NCI-H510A treated with DMSO at 0.1 percent for 48 hours (cell line): ENCODE measurements at regions not wholly inside any gene's neighbourhood (a gene's known extent, or its start where the extent isn't known, plus 50 kb on each side); places are given as distances from the start of the nearest gene placed in this dataset.
"Not testable (repeated sequence)": the region's sequence is repeated elsewhere in the genome, so short reads cannot be mapped to it uniquely, and the experiment has no call there.

Experiments
- DNase-seq: peaks from one replicate; lab custom pipeline; 2025; lab: John Stamatoyannopoulos, UW

- DNase-seq: no peak
Observed at GRCh38 chr10:121690152-121690848, 92.1 kb upstream of the FGFR2 start.

DNA sequence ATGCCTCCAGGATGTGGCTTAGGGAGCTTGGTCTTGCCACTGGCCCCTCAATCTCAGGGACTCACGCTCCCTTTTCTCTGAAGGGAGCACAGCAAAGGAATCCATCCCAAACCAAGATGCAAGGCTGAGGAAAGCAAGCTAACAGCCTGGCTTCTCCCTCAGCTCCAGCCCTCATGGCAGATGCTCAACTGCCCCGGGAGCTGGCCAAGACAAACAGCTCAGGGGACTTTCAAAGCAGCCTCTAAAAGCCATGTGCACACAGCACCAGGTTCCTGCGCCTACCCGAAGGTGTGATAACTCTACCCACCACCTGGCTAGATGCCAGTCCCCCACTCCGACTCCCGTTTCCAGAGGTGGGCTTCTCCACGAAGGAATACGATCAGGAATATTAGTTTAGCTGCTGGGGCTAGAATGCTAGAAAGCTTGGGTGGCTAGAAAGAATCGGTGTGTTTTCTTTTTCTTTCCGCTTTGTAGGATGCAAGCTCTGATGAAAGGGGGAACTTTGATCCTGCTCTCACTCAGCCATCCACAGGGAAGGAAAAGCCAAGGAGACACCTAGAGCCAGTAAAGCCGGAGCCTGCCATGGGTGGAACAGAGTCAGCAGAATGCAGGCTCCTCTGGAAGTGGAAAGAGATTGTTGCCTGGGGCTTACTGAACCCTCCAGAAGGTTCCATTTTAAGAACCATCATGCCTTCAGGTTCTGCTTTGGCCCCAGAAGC is 89.0 kb upstream of the FGFR2 start:
- no peak for DNase-seq

DNA sequence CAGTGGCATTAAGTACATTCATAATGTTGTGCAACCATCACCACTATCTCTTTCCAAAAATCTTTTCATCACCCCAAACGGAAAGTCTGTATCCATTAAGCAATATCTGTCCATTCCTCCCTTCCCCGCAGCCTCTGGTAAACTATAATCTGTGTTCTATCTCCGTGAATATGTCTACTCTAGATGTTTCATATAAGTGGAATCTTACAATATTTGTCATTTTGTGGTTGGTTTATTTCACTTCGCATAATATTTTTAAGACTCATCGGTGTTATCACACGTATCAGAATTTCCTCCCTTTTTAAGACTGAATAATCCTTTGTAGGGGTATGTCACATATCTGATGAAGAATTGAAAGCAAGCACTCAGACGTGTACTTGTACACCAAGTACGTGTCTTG is 86.0 kb upstream of the FGFR2 start:
- DNase-seq: no peak

DNA sequence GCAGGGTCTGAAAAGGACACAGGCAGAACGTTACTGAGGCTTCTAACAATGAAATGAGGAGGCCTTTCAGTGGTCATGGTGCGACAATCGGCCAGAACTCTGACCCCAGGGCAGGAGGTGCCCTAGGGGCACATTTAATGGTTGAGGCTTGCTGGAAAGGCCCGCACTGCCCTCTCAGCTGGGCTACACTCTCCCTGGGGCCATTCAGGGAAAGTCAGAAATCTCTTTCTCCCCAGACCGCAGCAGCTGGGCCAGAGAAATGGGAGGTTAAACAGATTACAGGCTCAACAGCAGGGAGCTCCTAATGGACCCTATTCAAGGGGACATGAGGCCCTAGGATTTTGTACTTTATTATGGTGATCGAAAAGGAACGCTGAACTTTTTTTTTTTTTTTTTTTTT is 85.6 kb upstream of the FGFR2 start:
- no peak for DNase-seq

- DNase-seq: no peak
Observed at GRCh38 chr10:121683366-121683765, 85.1 kb upstream of the FGFR2 start.

DNA sequence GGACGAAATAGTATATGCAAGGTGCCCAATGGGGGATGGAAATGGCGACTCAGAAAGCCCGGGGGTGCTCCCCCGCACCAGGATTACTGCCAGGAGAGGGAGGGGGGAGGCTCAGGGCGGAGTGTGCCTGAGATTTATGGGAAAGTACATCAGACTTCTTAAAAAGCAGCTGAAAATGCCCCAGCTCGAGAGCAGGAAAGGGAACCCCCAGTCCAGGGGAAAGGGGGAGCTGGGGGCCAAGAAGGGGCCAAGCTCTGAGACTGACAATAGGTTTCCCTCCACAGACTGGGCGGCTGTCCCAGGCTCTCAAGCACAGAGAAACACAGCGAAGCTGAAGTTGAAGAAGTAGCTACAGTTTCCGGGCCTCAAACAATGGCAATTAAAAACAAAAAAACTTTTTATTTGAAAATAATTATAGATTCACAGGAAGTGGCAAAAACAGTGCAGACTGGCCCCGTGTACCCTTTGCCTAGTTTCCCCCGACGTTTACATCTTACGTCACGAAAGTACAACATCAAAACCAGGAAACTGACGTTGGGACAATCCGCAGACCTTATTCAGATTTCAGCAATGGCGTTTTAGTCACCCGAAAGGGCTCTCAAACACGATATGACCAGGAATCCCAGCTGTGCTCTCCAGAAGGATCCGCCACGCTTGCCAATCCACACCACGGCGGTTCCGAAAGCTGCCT is 83.9 kb upstream of the FGFR2 start:
- no peak for DNase-seq

GRCh38 chr10:121680879-121681655 is 82.8 kb upstream of the FGFR2 start:
- DNase-seq: no peak

GRCh38 chr10:121679916-121680315 is 81.7 kb upstream of the FGFR2 start:
- DNase-seq: no peak

GRCh38 chr10:121678631-121679174 is 80.5 kb upstream of the FGFR2 start:
- no peak for DNase-seq

DNA sequence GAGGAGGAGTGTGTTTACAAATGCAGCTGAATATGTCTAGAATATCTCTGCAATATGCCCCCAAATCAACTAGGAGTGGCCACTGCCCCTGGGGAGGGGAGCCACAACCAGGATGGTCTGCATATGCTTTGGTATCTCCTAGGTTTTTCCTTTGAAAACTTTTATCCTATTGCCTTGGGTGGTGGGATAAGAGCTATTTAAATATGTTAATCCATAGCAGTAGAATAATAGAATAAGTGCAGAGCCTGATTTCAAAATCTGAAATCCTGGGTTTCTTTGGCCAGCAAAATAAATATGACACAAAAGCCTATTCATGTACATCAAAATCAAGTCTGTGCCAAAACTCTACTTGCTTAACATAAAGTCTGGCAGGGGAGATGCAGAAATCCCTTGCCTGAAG is 79.6 kb upstream of the FGFR2 start:
- no peak for DNase-seq

DNA sequence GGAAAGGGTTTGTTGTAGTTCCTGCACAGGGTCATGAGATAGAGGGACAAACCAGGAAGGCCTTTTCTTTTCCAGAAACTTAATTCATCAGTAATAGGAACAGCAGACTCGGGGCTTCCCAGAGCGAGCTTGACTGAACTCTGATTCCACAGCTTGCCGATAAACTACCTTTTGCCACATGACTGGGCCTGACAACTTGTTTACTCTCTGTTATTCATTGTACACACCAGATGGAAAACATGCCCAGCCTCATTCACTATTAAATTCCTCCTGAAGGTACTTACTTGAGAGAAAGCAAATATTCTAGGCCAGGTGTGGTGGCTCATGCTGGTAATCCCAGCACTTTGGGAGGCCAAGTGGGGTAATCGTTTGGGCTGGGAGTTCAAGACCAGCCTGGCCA is 77.1 kb upstream of the FGFR2 start:
- DNase-seq: peak; percentile 12

DNA sequence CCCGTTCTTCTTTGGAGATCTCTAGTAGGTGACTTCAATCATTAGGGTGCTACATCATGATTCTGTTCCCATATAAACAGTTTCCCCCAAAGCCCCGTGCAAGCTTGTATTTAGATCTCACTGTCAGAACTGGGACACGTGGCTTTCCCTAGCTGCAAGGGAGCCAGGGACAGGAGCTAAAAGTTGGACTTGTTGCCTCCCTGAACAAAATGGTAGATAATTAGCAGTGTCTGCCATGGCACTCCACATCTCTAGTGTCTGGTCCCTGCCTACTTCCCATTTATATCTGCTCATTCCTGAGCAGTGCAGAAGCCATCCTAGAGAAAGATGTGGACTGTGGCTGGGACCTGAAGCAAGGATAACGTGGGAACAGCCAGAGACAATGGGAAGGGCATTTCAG is 76.6 kb upstream of the FGFR2 start:
- DNase-seq: no peak

DNA sequence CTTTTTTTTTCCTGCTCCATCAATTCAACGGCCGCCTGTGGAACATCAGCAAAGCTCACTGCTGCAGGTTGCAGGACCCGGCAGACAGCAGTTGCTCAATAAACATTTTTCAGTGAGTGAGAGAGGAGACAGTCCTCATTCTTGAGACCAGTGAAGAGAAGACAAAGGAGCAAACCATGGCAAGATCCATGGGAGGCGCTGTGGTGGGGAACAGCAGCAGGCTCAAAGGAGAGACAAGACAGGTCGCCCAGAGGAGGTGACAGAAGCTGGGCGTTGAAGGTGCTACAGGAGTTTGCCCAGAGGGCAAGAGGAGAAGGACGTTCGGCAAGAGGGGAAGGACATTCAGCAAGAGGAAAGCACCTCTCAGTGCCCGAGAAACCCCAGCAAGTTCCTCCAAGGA is 74.5 kb upstream of the FGFR2 start:
- DNase-seq: no peak

DNA sequence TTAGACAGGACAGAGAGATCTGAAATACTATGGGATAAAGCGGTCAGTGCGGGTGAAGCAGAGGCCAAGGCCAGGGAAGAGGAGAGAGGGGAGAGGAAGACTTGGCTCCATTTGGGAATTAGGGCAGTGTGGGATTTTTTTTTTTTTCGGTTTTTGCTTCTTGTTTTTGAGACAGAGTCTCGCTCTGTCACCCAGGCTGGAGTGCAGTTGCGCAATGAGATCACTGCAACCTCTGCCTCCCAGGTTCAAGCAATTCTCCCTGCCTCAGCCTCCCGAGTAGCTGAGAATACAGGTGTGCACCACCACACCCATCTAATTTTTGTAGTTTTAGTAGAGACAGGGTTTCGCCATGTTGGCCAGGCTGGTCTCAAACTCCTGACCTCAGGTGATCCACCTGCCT is 71.6 kb upstream of the FGFR2 start:
- not testable (repeated sequence) for DNase-seq

DNA sequence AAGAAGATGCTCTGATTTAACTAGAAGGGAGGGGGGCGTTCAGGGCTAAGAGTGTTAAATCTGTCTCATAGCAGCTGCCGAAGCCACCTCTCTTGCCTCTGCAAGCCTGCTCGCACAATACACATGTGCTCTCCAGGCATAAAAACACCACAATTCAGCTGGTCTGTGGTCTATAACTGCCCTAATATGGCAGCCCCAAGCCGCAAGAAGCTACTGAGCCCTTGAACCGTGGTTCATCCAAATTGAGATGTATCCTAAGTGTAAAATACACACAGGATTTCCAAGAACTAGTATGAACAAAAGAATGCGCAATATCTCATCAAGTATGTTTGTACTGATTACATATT is 70.8 kb upstream of the FGFR2 start:
- DNase-seq: no peak

DNA sequence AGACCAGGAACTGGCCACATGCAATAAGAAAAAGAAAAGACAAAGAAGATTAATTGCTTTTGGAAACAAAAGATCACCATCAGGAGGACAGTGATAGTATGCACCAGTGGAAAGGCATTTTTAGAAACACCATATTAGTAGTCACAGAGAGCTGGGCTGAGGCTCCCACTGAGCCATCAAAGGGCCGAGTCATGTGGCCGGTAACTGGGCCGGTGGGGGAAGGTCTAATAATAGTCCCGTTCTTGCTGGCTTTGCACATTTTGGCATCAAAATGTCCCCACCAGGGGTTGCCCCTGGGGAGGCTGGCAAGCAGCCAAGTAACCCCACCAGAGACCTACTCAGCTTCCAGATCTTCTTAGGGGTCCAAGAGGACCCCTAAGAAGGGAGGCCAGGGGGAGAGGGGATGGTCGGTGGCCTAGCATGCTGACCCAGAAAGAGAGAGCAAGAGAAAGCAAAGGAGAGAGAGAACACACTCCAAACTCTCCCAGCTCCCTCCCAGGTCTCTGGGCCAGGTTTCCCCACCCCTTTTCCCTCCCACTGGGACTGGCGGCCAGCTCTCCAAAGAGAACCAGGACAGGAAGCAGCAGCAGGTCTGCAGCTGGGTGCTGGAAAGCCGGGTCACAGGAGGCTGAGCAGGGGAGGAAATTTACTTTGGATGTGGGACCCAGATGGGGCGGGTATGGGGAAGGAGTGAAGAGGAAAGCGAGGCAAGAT is 70.2 kb upstream of the FGFR2 start:
- DNase-seq: peak; percentile 82

- no peak for DNase-seq
Observed at GRCh38 chr10:121667948-121668313, 69.7 kb upstream of the FGFR2 start.

- no peak for DNase-seq
Observed at GRCh38 chr10:121665809-121666208, 67.6 kb upstream of the FGFR2 start.

- DNase-seq: no peak
Observed at GRCh38 chr10:121664671-121665070, 66.4 kb upstream of the FGFR2 start.

DNA sequence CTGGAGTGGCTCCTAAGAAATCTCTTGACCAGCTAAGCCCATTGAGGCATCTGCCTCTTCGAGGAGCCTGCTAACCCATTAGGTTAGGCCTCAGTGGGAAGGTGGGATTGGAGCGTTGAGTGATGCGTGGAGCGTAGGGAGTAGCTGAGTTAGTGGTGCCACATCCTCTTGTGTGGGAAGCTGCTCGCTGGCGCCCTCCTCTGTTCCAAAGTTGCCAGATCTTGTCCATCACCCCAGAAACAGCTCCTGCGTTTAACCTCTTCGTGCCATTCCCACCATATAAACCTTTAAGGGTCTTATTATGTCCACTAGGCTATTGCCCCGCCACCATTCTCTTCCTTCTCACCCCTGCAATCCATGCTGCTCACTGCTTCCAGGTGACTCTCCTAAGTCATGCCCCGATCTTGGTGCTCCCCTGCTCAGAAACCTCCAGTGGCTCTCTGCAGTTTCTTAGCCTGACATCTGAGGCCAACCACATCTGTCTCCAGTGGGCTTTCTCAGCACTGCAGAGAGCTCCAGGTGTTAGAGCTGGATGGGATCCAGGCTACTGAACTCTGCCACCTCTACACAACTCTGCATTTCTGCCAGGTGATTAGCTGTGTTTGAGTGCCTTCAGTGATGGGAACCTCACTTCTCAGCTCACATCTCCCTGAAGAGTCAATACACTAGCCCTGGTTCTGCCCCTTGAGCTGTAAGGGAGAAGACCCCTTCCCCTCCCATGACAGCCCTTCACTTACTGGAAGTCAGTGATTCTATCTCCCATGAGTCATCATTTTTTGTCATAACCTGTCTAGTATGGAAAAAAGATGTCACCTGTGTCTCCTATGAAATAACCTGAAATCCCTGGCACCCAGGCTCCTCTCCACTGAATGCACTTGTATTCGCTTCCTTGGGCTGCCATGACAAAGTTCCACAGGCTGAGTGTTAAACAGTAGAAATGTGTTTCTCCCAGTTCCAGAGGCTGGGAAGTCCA is 65.0 kb upstream of the FGFR2 start:
- DNase-seq: no peak

- no peak for DNase-seq
Observed at GRCh38 chr10:121662531-121662930, 64.3 kb upstream of the FGFR2 start.
